RWPE2 (cell line): ENCODE measurements at regions not wholly inside any gene's neighbourhood (a gene's known extent, or its start where the extent isn't known, plus 50 kb on each side); places are given as distances from the start of the nearest gene placed in this dataset.

Source experiments
- ATAC-seq: fragments of 200-7000 bp; cut with Tn5 transposase; 3 replicates; pipeline ENCODE4 v1.9.1; 2021; ENCODE audit warnings: low read depth
- DNase-seq: peaks from one replicate; pipeline ENCODE4 v3.0.0-alpha.2; 2020; ENCODE audit warnings: low spot score
- H3K27ac ChIP-seq: fragments of 450-650 bp; 2 replicates; pipeline ENCODE4 v1.5.1; 2017; ENCODE audit warnings: mild to moderate bottlenecking; ENCODE audit not compliant: poor library complexity, severe bottlenecking
- H3K27me3 ChIP-seq: fragments of 250-450 bp; sonication (Bioruptor Pico); 2 replicates; pipeline ENCODE4 v1.5.1; 2021; ENCODE audit warnings: mild to moderate bottlenecking, moderate library complexity; ENCODE audit not compliant: insufficient read depth, poor library complexity, severe bottlenecking
- H3K36me3 ChIP-seq: fragments of 250-450 bp; sonication (Bioruptor Pico); 2 replicates; pipeline ENCODE4 v1.5.1; 2020; ENCODE audit warnings: low read depth, mild to moderate bottlenecking, moderate library complexity
- H3K4me1 ChIP-seq: fragments of 250-450 bp; sonication (Bioruptor Pico); 2 replicates; pipeline ENCODE4 v1.5.1; 2021; ENCODE audit warnings: mild to moderate bottlenecking, moderate library complexity; ENCODE audit not compliant: insufficient read depth, poor library complexity, severe bottlenecking
- H3K4me3 ChIP-seq: fragments of 250-450 bp; sonication (Bioruptor Pico); 2 replicates; pipeline ENCODE4 v1.5.1; 2021; ENCODE audit warnings: mild to moderate bottlenecking, moderate library complexity; ENCODE audit not compliant: severe bottlenecking
- H3K9me3 ChIP-seq: fragments of 250-450 bp; sonication (Bioruptor Pico); 2 replicates; pipeline ENCODE4 v1.5.1; 2021; ENCODE audit warnings: mild to moderate bottlenecking, moderate library complexity; ENCODE audit not compliant: severe bottlenecking
- CTCF ChIP-seq: fragments of 450-650 bp; IDR thresholded peaks from one replicate; pipeline ENCODE4 v1.5.1; 2017; ENCODE audit warnings: mild to moderate bottlenecking, moderate library complexity; ENCODE audit not compliant: poor library complexity, severe bottlenecking

GRCh38 chr2:118264232-118264990 is 176.1 kb downstream of the INSIG2 start:
- H3K27ac ChIP-seq = no peak overlapping the region
- H3K36me3 ChIP-seq = no peaks in the 10 kb centered on the region
- no peaks in the 10 kb centered on the region for H3K9me3 ChIP-seq
- no peak for TF ChIP-seq CTCF
- DNase-seq (no peak), ATAC-seq (no peak)
- H3K27me3 ChIP-seq = no peaks in the 10 kb centered on the region
- H3K4me1 ChIP-seq = no peaks in the 10 kb centered on the region
- no peak overlapping the region for H3K4me3 ChIP-seq

GRCh38 chr2:118257696-118258095 is 169.4 kb downstream of the INSIG2 start:
- ATAC-seq (no peak), DNase-seq (no peak)
- no peak for TF ChIP-seq CTCF
- H3K9me3 ChIP-seq = no peaks in the 10 kb centered on the region
- no peaks in the 10 kb centered on the region for H3K27me3 ChIP-seq
- no peaks in the 10 kb centered on the region for H3K4me1 ChIP-seq
- H3K27ac ChIP-seq = no peak overlapping the region
- H3K36me3 ChIP-seq = no peaks in the 10 kb centered on the region
- no peak overlapping the region for H3K4me3 ChIP-seq

- Histone ChIP-seq H3K27ac (no peak overlapping the region), H3K36me3 (no peaks in the 10 kb centered on the region), H3K9me3 (no peaks in the 10 kb centered on the region), H3K4me1 (peaks cover 3% of the 10 kb centered on the region), H3K4me3 (no peak overlapping the region), H3K27me3 (no peaks in the 10 kb centered on the region)
- DNase-seq = no peak
- ATAC-seq = no peak
- TF ChIP-seq CTCF = no peak
Measured at GRCh38 chr2:118255771-118256372, 167.6 kb downstream of the INSIG2 start.

GRCh38 chr2:118255301-118255700 is 167.0 kb downstream of the INSIG2 start:
- peaks cover 9% of the 10 kb centered on the region for H3K4me1 ChIP-seq
- H3K36me3 ChIP-seq = no peaks in the 10 kb centered on the region
- no peak for DNase-seq
- no peak for ATAC-seq
- H3K4me3 ChIP-seq = no peak overlapping the region
- H3K9me3 ChIP-seq = no peaks in the 10 kb centered on the region
- H3K27me3 ChIP-seq = no peaks in the 10 kb centered on the region
- no peak overlapping the region for H3K27ac ChIP-seq
- TF ChIP-seq CTCF = no peak

- no peak overlapping the region for H3K4me3 ChIP-seq
- TF ChIP-seq CTCF = no peak
- no peaks in the 10 kb centered on the region for H3K36me3 ChIP-seq
- H3K27ac ChIP-seq = no peak overlapping the region
- no peak for DNase-seq
- H3K27me3 ChIP-seq = no peaks in the 10 kb centered on the region
- H3K4me1 ChIP-seq = peaks cover 21% of the 10 kb centered on the region
- no peaks in the 10 kb centered on the region for H3K9me3 ChIP-seq
- no peak for ATAC-seq
Measured at GRCh38 chr2:118254116-118254515, 165.8 kb downstream of the INSIG2 start.
